A673 (cell line): ENCODE measurements at regions not wholly inside any gene's neighbourhood (a gene's known extent, or its start where the extent isn't known, plus 50 kb on each side); places are given as distances from the start of the nearest gene placed in this dataset.

Experiments used
- BruUV-seq: library from RNA; stranded (reverse); fragments of 400-500 nt; replicated peaks from 2 replicates; lab custom pipeline; 2021; lab: Mats Ljungman, UMichigan
- CTCF ChIA-PET: fragments of 300-600 bp; sonication (Branson Sonifier 250); formaldehyde crosslinking; loops from one replicate; lab custom pipeline; 2022; ENCODE audit warnings: antibody characterized with exemption; lab: Charles Lee
- POLR2A ChIA-PET: fragments of 300-600 bp; sonication (Branson Sonifier 250); formaldehyde crosslinking; loops from one replicate; lab custom pipeline; 2022; ENCODE audit warnings: antibody characterized with exemption; ENCODE audit not compliant: low non-redundant PET; lab: Charles Lee
- DNase-seq: peaks from one replicate; pipeline ENCODE4 v3.0.0-alpha.2; 2015; ENCODE audit warnings: low spot score
- H3K27ac ChIP-seq: fragments of 200-600 bp; sonication (generic); 2 replicates; pipeline ENCODE4 v1.5.1; 2016; ENCODE audit warnings: mixed run types, low read depth, mild to moderate bottlenecking, mixed read lengths, antibody characterized with exemption, low read length; ENCODE audit not compliant: poor library complexity, severe bottlenecking
- H3K27me3 ChIP-seq: fragments of 200-600 bp; sonication (generic); replicated peaks from 2 replicates; pipeline ENCODE4 v1.6.1; 2017; ENCODE audit warnings: mixed run types, low read depth, mild to moderate bottlenecking, mixed read lengths, antibody characterized with exemption, low read length; ENCODE audit not compliant: insufficient read depth, poor library complexity
- H3K36me3 ChIP-seq: fragments of 200-600 bp; sonication (generic); 2 replicates; pipeline ENCODE4 v1.6.1; 2016; ENCODE audit warnings: mixed run types, mild to moderate bottlenecking, mixed read lengths, antibody characterized with exemption, low read length; ENCODE audit not compliant: insufficient read depth, poor library complexity, severe bottlenecking
- H3K4me1 ChIP-seq: fragments of 200-600 bp; sonication (generic); 2 replicates; pipeline ENCODE4 v1.6.1; 2017; ENCODE audit warnings: mixed run types, mild to moderate bottlenecking, mixed read lengths, antibody characterized with exemption, low read length; ENCODE audit not compliant: insufficient read depth, poor library complexity, severe bottlenecking
- H3K4me3 ChIP-seq: fragments of 200-600 bp; sonication (generic); 2 replicates; pipeline ENCODE4 v1.5.1; 2016; ENCODE audit warnings: low read depth, mixed run types, mild to moderate bottlenecking, mixed read lengths, low read length; ENCODE audit not compliant: poor library complexity, severe bottlenecking
- H3K9me3 ChIP-seq: fragments of 200-600 bp; sonication (generic); 2 replicates; pipeline ENCODE4 v1.6.1; 2016; ENCODE audit warnings: mixed run types, low read depth, mild to moderate bottlenecking, mixed read lengths, antibody characterized with exemption, low read length; ENCODE audit not compliant: poor library complexity, severe bottlenecking
- CTCF ChIP-seq: fragments of 300-800, 200-600 bp; sonication (generic); conservative IDR thresholded peaks from 2 replicates; pipeline ENCODE4 v1.5.1; 2017; ENCODE audit warnings: low read depth, mild to moderate bottlenecking, antibody characterized with exemption, low read length, moderate library complexity, mixed read lengths
- EZH2 ChIP-seq: fragments of 200-600 bp; sonication (generic); IDR thresholded peaks from 2 replicates; pipeline ENCODE4 v1.6.1; 2017; ENCODE audit warnings: borderline replicate concordance, low read depth, mild to moderate bottlenecking, mixed read lengths, antibody characterized with exemption, low read length; ENCODE audit not compliant: poor library complexity, severe bottlenecking
- intact Hi-C: fragments of 100-400 bp; cut with micrococcal nuclease; formaldehyde crosslinking; loops from one replicate; pipeline ENCODE4 v1.10.0; 2022; ENCODE audit not compliant: unreplicated experiment

- Histone ChIP-seq H3K36me3 (no peaks in the 10 kb centered on the region), H3K4me1 (no peaks in the 10 kb centered on the region), H3K4me3 (no peak overlapping the region), H3K9me3 (peaks cover 24% of the 10 kb centered on the region), H3K27me3 (no peaks in the 10 kb centered on the region), H3K27ac (no peak overlapping the region)
- TF ChIP-seq CTCF (no peak), EZH2 (no peak)
- DNase-seq, result no peak
- POLR2A ChIA-PET, result interaction anchor here (0.6 kb wide), 1 partner anchor 12 kb away, joined by 4 read pairs; no protein-coding TSS in a partner anchor
- intact Hi-C loops, result no loop called here
- CTCF ChIA-PET, result no interaction called here
- no TSS peak for BruUV-seq
Measured at GRCh38 chr17:14585099-14585498, 284.2 kb downstream of the HS3ST3B1 start.

- CTCF ChIA-PET, result no interaction called here
- BruUV-seq, result no TSS peak
- POLR2A ChIA-PET, result no interaction called here
Measured at GRCh38 chr17:14582996-14583395, 282.1 kb downstream of the HS3ST3B1 start.

GRCh38 chr17:14581186-14581830 is 280.4 kb downstream of the HS3ST3B1 start:
- Histone ChIP-seq H3K9me3 (peaks cover 19% of the 10 kb centered on the region), H3K27ac (no peak overlapping the region), H3K4me1 (no peaks in the 10 kb centered on the region), H3K27me3 (no peaks in the 10 kb centered on the region), H3K36me3 (no peaks in the 10 kb centered on the region), H3K4me3 (no peak overlapping the region)
- POLR2A ChIA-PET, result no interaction called here
- BruUV-seq, result no TSS peak
- intact Hi-C loops, result no loop called here
- no peak for DNase-seq
- no peak for TF ChIP-seq CTCF
- no peak for TF ChIP-seq EZH2
- CTCF ChIA-PET, result no interaction called here

More at GRCh38 chr17:14582996-14583395, 282.1 kb downstream of the HS3ST3B1 start:
- Histone ChIP-seq H3K4me1 (no peaks in the 10 kb centered on the region), H3K4me3 (no peak overlapping the region), H3K27me3 (no peaks in the 10 kb centered on the region), H3K9me3 (peaks cover 24% of the 10 kb centered on the region), H3K36me3 (no peaks in the 10 kb centered on the region), H3K27ac (no peak overlapping the region)
- DNase-seq, result no peak
- intact Hi-C loops, result no loop called here
- TF ChIP-seq CTCF (no peak), EZH2 (no peak)
